ENCODE measurements at regions not wholly inside any gene's neighbourhood (a gene's known extent, or its start where the extent isn't known, plus 50 kb on each side); places are given as distances from the start of the nearest gene placed in this dataset.

- H3K4me3 ChIP-seq (ENCODE audit: control insufficient read depth, low read depth, low read length) = no peak overlapping the region
- no peak for DNase-seq (ENCODE audit: low read depth)
- TF ChIP-seq CTCF (IDR thresholded peaks at IDR 0.05; ENCODE audit: control insufficient read depth, insufficient read depth, low read depth, low read length, missing control alignments) = no peak
Measured at GRCh38 chr19:28387507-28387906, 825.4 kb downstream of the UQCRFS1 start.

GRCh38 chr19:28386470-28386869, 826.5 kb downstream of the UQCRFS1 start:
- no peak for DNase-seq (ENCODE audit: low read depth)

GRCh38 chr19:28386066-28386465, 826.9 kb downstream of the UQCRFS1 start:
- no peak for DNase-seq (ENCODE audit: low read depth)
- TF ChIP-seq CTCF (IDR thresholded peaks at IDR 0.05; ENCODE audit: control insufficient read depth, insufficient read depth, low read depth, low read length, missing control alignments) = no peak
- H3K4me3 ChIP-seq (ENCODE audit: control insufficient read depth, low read depth, low read length) = no peak overlapping the region

More at GRCh38 chr19:28386470-28386869, 826.5 kb downstream of the UQCRFS1 start:
- H3K4me3 ChIP-seq (ENCODE audit: control insufficient read depth, low read depth, low read length) = no peak overlapping the region
- no peak for TF ChIP-seq CTCF (IDR thresholded peaks at IDR 0.05; ENCODE audit: control insufficient read depth, insufficient read depth, low read depth, low read length, missing control alignments)

- DNase-seq (ENCODE audit: low read depth) = no peak
- H3K4me3 ChIP-seq (ENCODE audit: control insufficient read depth, low read depth, low read length) = no peak overlapping the region
- TF ChIP-seq CTCF (IDR thresholded peaks at IDR 0.05; ENCODE audit: control insufficient read depth, insufficient read depth, low read depth, low read length, missing control alignments) = no peak
Measured at GRCh38 chr19:28377077-28377476, 835.9 kb downstream of the UQCRFS1 start.

- DNase-seq (ENCODE audit: low read depth) = no peak
- H3K4me3 ChIP-seq (ENCODE audit: control insufficient read depth, low read depth, low read length) = no peak overlapping the region
- TF ChIP-seq CTCF (IDR thresholded peaks at IDR 0.05; ENCODE audit: control insufficient read depth, insufficient read depth, low read depth, low read length, missing control alignments) = no peak
Measured at GRCh38 chr19:28374971-28375370, 838.0 kb downstream of the UQCRFS1 start.

GRCh38 chr19:28372576-28373247, 840.2 kb downstream of the UQCRFS1 start:
- TF ChIP-seq CTCF (IDR thresholded peaks at IDR 0.05; ENCODE audit: control insufficient read depth, insufficient read depth, low read depth, low read length, missing control alignments) = no peak
- DNase-seq (ENCODE audit: low read depth) = no peak
- H3K4me3 ChIP-seq (ENCODE audit: control insufficient read depth, low read depth, low read length) = no peak overlapping the region
